ENCODE measurements at regions not wholly inside any gene's neighbourhood (a gene's known extent, or its start where the extent isn't known, plus 50 kb on each side); places are given as distances from the start of the nearest gene placed in this dataset.

DNA sequence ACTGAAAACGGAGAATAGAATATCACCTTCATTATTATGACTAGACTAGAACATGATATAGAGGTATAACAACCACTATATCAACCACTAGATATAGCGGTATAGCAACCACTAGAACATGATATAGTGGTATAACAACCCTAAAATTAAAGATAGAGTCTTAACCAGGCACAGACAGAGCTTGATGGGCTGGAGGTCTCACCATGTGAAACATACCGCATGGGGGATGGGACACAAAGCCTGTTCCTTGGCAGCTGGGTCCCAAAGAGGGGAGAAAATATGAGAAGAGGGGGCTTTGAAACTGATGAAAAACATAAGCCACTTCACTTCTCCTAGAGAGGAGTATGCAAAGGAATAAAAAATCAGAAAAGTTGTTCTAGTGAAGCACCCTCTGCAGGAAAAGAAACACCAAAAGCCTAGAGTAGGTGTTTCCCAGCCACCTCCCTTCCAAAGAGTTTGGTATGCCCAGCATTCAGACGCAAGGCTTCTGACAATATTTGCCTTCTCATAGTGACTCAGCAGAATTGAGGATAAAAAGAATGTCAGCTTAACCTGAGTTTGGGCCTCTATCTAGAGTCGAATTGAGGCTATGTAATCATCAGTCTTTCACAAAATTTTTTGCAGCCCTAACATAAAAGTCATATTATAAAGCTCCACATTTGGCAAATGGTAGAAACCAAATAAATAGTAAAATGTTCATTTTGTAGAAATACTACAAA, 316.4 kb downstream of the NOVA1 start:
- Histone ChIP-seq H3K36me3 (no peaks in the 10 kb centered on the region), H3K27me3 (no peaks in the 10 kb centered on the region), H3K4me3 (no peak overlapping the region), H3K27ac (no peak overlapping the region), H3K4me1 (peaks cover 0 to 5% of the 10 kb centered on the region in 2 donors), H3K9me3 (no peaks in the 10 kb centered on the region)
- DNase-seq (ENCODE audit: low spot score), result no peak
- TF ChIP-seq, protein P1, sequence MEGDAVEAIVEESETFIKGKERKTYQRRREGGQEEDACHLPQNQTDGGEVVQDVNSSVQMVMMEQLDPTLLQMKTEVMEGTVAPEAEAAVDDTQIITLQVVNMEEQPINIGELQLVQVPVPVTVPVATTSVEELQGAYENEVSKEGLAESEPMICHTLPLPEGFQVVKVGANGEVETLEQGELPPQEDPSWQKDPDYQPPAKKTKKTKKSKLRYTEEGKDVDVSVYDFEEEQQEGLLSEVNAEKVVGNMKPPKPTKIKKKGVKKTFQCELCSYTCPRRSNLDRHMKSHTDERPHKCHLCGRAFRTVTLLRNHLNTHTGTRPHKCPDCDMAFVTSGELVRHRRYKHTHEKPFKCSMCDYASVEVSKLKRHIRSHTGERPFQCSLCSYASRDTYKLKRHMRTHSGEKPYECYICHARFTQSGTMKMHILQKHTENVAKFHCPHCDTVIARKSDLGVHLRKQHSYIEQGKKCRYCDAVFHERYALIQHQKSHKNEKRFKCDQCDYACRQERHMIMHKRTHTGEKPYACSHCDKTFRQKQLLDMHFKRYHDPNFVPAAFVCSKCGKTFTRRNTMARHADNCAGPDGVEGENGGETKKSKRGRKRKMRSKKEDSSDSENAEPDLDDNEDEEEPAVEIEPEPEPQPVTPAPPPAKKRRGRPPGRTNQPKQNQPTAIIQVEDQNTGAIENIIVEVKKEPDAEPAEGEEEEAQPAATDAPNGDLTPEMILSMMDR (IDR thresholded peaks at IDR 0.05), result no peak

DNA sequence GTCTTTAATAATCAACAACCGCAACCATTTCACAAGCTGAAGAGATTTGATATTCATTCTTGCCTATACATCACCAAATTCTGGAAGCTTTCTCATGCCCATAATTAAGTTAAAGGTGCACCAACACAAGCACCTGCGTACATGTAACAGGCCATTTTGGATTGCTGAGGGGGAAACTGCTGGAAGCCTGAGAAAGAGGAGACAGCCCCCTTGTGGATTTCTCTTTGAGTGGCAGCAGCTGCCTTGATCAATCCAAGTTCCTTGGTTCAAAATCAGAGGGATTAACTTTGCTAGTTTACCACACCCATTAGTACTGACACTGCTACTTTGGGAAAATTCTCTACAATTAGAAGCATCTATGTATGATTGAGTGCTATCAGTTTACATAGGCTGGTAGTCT, 321.1 kb downstream of the NOVA1 start:
- TF ChIP-seq, protein P1 (IDR thresholded peaks at IDR 0.05), result no peak
- no peaks in the 10 kb centered on the region for H3K27me3 ChIP-seq
- H3K4me3 ChIP-seq, result no peak overlapping the region
- no peak overlapping the region for H3K27ac ChIP-seq
- no peaks in the 10 kb centered on the region for H3K36me3 ChIP-seq
- no peak for DNase-seq (ENCODE audit: low spot score)
- H3K4me1 ChIP-seq, result no peaks in the 10 kb centered on the region
- no peaks in the 10 kb centered on the region for H3K9me3 ChIP-seq

DNA sequence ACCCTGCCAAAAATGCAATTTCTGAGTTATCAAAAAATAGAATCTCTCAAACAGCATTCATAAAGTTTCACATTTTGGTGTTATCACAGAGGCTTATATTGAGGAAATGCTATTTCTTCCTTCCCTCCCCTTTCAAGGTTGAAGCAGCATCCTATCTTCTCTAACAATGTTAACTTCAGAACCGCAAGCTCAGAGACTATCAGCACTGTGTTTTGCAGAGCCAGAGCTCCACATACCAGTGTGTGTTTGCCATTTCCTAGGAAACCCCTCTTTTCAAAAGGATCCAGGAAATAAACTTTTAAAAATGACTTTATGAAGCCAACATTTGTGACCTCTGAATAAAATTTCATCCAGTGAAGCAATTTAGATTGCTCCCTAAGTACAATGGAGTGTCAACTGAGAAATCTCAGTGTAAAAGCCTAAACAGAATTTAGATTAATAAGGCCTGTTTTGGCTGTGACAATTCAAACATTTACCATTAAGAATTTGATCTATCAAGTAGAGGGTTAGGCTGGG, 332.6 kb downstream of the NOVA1 start:
- Histone ChIP-seq H3K27ac (no peak overlapping the region), H3K4me3 (no peak overlapping the region), H3K36me3 (no peaks in the 10 kb centered on the region), H3K27me3 (no peaks in the 10 kb centered on the region), H3K4me1 (no peaks in the 10 kb centered on the region), H3K9me3 (no peaks in the 10 kb centered on the region)
- TF ChIP-seq, protein P1 (IDR thresholded peaks at IDR 0.05), result no peak
- no peak for DNase-seq (ENCODE audit: low spot score)

DNA sequence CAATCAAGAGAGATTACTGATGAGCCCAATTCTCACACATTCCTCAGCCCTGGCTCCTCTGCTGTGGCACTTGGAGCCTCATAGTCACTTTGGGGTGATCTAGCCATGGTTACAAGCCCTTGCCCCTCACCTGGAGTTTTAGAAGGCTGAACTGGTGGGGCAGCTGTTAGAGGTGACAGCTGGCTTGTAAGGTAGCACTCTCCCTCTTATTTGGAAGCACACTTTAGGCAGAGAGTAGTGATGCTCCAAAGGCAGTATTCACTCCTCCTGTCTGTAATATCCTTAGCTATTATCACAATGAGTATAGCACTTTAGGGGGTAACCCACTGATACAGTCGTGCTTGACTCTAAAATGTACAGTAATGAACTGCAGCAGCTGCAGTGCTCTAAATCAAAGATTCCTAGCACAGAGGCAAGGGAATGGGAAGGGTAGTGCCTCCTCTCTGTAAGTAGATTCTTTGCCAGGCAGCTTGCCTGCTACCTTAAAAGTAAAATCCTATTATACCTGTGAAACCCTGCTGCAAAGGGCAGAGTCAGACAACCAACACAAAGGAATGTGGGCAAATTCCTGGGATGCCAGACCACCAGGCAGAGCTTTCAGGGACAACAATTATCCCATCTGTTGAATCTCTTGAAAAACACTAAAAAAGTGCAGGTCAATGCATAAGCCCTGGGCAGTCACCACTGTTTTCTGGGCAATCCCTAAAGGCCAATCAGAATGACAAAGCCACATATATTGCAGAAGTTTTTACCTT, 336.3 kb downstream of the NOVA1 start:
- H3K27me3 ChIP-seq, result no peaks in the 10 kb centered on the region
- H3K4me3 ChIP-seq, result no peak overlapping the region
- H3K9me3 ChIP-seq, result no peaks in the 10 kb centered on the region
- H3K4me1 ChIP-seq, result no peaks in the 10 kb centered on the region
- H3K36me3 ChIP-seq, result no peaks in the 10 kb centered on the region
- H3K27ac ChIP-seq, result no peak overlapping the region
- TF ChIP-seq, protein P1 (IDR thresholded peaks at IDR 0.05), result no peak
- DNase-seq (ENCODE audit: low spot score), result no peak

DNA sequence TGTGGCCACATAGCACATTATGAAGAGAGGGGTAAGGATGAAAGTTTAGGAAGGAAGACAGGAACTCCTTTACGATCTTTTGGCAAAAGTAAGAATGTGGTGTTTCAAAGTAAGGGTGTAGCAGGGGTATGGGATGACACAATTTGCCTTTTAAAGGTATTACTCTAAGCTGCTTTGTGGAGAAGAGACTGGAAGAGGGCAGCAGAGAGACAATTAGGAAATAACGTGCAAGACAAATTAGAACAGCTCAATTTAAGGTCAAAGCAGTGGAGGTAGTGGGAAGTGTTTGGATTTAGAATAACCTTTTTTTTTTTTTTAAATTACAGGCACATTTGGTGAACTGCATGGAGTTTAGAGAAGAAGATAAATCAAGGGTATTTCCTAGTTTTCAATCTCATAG, 342.6 kb downstream of the NOVA1 start:
- DNase-seq (ENCODE audit: low spot score), result no peak
- H3K9me3 ChIP-seq, result no peaks in the 10 kb centered on the region
- H3K27ac ChIP-seq, result no peak overlapping the region
- H3K4me1 ChIP-seq, result no peaks in the 10 kb centered on the region
- H3K27me3 ChIP-seq, result no peaks in the 10 kb centered on the region
- H3K36me3 ChIP-seq, result no peaks in the 10 kb centered on the region
- TF ChIP-seq, protein P1 (IDR thresholded peaks at IDR 0.05), result no peak
- no peak overlapping the region for H3K4me3 ChIP-seq

All from right atrium auricular region (tissue), 2 donors.